Psoas muscle (tissue), 7 donors: ENCODE measurements at regions not wholly inside any gene's neighbourhood (a gene's known extent, or its start where the extent isn't known, plus 50 kb on each side); places are given as distances from the start of the nearest gene placed in this dataset.

Source experiments
- ATAC-seq, 4 donors: fragments of 200-7000 bp; cut with Tn5 transposase; one replicate each; pipeline ENCODE4 v1.9.1; 2020; ENCODE audit warnings: moderate library complexity in 3 of 4, mild to moderate bottlenecking in 2 of 4
- DNase-seq, 2 donors: peaks; one replicate each; pipeline ENCODE4 v3.0.0-alpha.2; 2020
- H3K27ac ChIP-seq: fragments of 200-600 bp; one replicate; pipeline ENCODE4 v1.8.0; 2022
- H3K27me3 ChIP-seq, 3 donors: fragments of 200-600 bp in 1 of 3; one replicate each; pipeline versions ENCODE4 v1.6.1 to v1.8.0; 2013 to 2022; ENCODE audit warnings: low read length in 2 of 3, mild to moderate bottlenecking in 2 of 3, moderate library complexity in 1 of 3; ENCODE audit not compliant: insufficient read depth in 3 of 3
- H3K36me3 ChIP-seq, 2 donors: fragments of 200-600 bp in 1 of 2; one replicate each; pipeline versions ENCODE4 v1.6.1 to v1.8.0; 2013 to 2022; ENCODE audit warnings: low read depth in 1 of 2, mild to moderate bottlenecking in 1 of 2, moderate library complexity in 1 of 2; ENCODE audit not compliant: insufficient read depth in 1 of 2
- H3K4me1 ChIP-seq: fragments of 200-600 bp; one replicate; pipeline ENCODE4 v1.8.0; 2022
- H3K4me3 ChIP-seq: fragments of 200-600 bp; one replicate; pipeline ENCODE4 v1.8.0; 2022; ENCODE audit warnings: mild to moderate bottlenecking
- H3K9me3 ChIP-seq: fragments of 200-600 bp; one replicate; pipeline ENCODE4 v1.8.0; 2022
- CTCF ChIP-seq: fragments of 200-600 bp; IDR thresholded peaks from one replicate; pipeline ENCODE4 v1.8.0; 2022; ENCODE audit warnings: antibody characterized with exemption
- WGBS, 3 donors: extraction: QIAGEN DNeasy Blood & Tissue Kit; methylation state at CpG; one replicate each; pipeline versions ENCODE4 v1.1.6 to v1.1.7; 2013; 5-methylcytosine and 5-hydroxymethylcytosine counted together
- intact Hi-C, 2 donors: fragments of 100-400 bp; cut with DNase I; formaldehyde crosslinking; loops; one replicate each; pipeline versions ENCODE4 v1.11.0 to v1.14.2; 2022
- donor health status: healthy with polysubstance abuse.
- donor health status: DM: no; HTN: no; CAD: no; lungs with moderate emphysema.
- donor health status: Bipolar disorder and iron deficiency.
- donor health status: healthy.
- donor health status: DM: yes; HTN: yes; CAD: no.
- donor health status: DM: no; HTN: no; CAD: no.
- donor health status: DM: yes; HTN: yes; CAD: no.

- no peak for TF ChIP-seq CTCF
These were observed 328.4 kb upstream of the NECTIN3 start for GRCh38 chr3:110743202-110743601.

GRCh38 chr3:110743984-110744383 lies 327.6 kb upstream of the NECTIN3 start:
- no peak overlapping the region for H3K4me3 ChIP-seq
- H3K27me3 ChIP-seq: no peaks in the 10 kb centered on the region
- no peak for DNase-seq
- no peak for ATAC-seq
- no peak overlapping the region for H3K27ac ChIP-seq
- TF ChIP-seq CTCF: no peak
- H3K9me3 ChIP-seq: peaks cover 3% of the 10 kb centered on the region
- intact Hi-C loops: no loop called here
- H3K4me1 ChIP-seq: no peaks in the 10 kb centered on the region
- H3K36me3 ChIP-seq: no peaks in the 10 kb centered on the region

More at GRCh38 chr3:110743202-110743601, 328.4 kb upstream of the NECTIN3 start:
- Histone ChIP-seq H3K36me3 (no peaks in the 10 kb centered on the region), H3K27ac (no peak overlapping the region), H3K4me3 (no peak overlapping the region), H3K9me3 (peaks cover 3% of the 10 kb centered on the region), H3K4me1 (no peaks in the 10 kb centered on the region), H3K27me3 (no peaks in the 10 kb centered on the region)
- 38 to 48% (median 45%) methylated on average over 1 of the region's 1 CpG for WGBS, 3 donors
- intact Hi-C loops: no loop called here
- ATAC-seq (no peak), DNase-seq (no peak)

- H3K27me3 ChIP-seq: no peaks in the 10 kb centered on the region
These were observed 326.9 kb upstream of the NECTIN3 start for GRCh38 chr3:110744723-110745122.

GRCh38 chr3:110749006-110749405 lies 322.6 kb upstream of the NECTIN3 start:
- Histone ChIP-seq H3K27ac (no peak overlapping the region), H3K36me3 (no peaks in the 10 kb centered on the region), H3K4me1 (no peaks in the 10 kb centered on the region), H3K4me3 (no peak overlapping the region), H3K27me3 (no peaks in the 10 kb centered on the region), H3K9me3 (peaks cover 3% of the 10 kb centered on the region)
- TF ChIP-seq CTCF: no peak
- intact Hi-C loops: no loop called here
- DNase-seq (no peak), ATAC-seq (no peak)
- WGBS, 3 donors: 86 to 95% (median 91%) methylated on average over 6 of the region's 6 CpGs

More at GRCh38 chr3:110744723-110745122, 326.9 kb upstream of the NECTIN3 start:
- DNase-seq (no peak), ATAC-seq (no peak)
- intact Hi-C loops: no loop called here
- 72 to 79% (median 79%) methylated on average over 2 of the region's 2 CpGs for WGBS, 3 donors
- Histone ChIP-seq H3K36me3 (no peaks in the 10 kb centered on the region), H3K9me3 (peaks cover 3% of the 10 kb centered on the region), H3K4me1 (no peaks in the 10 kb centered on the region), H3K4me3 (no peak overlapping the region), H3K27ac (no peak overlapping the region)
- no peak for TF ChIP-seq CTCF

- Histone ChIP-seq H3K9me3 (peaks cover 3% of the 10 kb centered on the region), H3K36me3 (no peaks in the 10 kb centered on the region), H3K4me3 (no peak overlapping the region), H3K4me1 (no peaks in the 10 kb centered on the region), H3K27ac (no peak overlapping the region), H3K27me3 (no peaks in the 10 kb centered on the region)
- no peak for DNase-seq
- TF ChIP-seq CTCF: no peak
- no peak for ATAC-seq
- intact Hi-C loops: no loop called here
These were observed 321.4 kb upstream of the NECTIN3 start for GRCh38 chr3:110750201-110750600.
